ENCODE measurements at regions not wholly inside any gene's neighbourhood (a gene's known extent, or its start where the extent isn't known, plus 50 kb on each side); places are given as distances from the start of the nearest gene placed in this dataset.
"Not testable (repeated sequence)": the region's sequence is repeated elsewhere in the genome, so short reads cannot be mapped to it uniquely, and the experiment has no call there.

DNA sequence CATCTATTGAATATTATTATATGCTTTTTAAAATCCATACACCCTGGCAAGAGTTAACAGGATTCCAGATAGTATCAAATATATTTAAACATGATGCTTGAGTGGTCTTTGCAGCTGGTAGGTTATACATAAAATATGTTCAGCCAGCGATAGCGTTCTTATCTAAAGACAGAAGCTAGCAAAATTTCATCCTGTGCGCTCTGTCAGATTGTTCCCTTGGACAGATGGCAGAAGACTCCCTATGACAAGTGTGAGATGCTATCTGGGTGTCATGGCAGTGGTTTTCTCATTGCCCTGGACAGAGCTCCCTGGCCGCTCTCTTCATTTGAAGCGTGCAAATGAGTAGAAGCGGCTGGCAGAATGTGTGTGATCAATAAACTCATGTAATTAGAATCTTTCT, 175.2 kb upstream of the SOX14 start:
- DNase-seq: no peak
- POLR2A ChIA-PET: no interaction called here
- H3K4me3 Mint-ChIP-seq (ENCODE audit: unreplicated experiment): no peak overlapping the region
- Histone ChIP-seq H3K9me3 (no peaks in the 10 kb centered on the region), H3K36me3 (ENCODE audit: control insufficient read depth, insufficient read depth, low read length) (no peaks in the 10 kb centered on the region), H3K4me3 (ENCODE audit: low read depth, low read length) (no peak overlapping the region), H3K27me3 (replicated peaks; ENCODE audit: control insufficient read depth, insufficient read depth, low read length) (no peaks in the 10 kb centered on the region), H3K4me1 (no peaks in the 10 kb centered on the region)
- intact Hi-C loops (cut with micrococcal nuclease; ENCODE audit: unreplicated experiment): no loop called here
- no peaks in the 10 kb centered on the region for H3K9me3 Mint-ChIP-seq (ENCODE audit: unreplicated experiment)
- TF ChIP-seq, protein P1, sequence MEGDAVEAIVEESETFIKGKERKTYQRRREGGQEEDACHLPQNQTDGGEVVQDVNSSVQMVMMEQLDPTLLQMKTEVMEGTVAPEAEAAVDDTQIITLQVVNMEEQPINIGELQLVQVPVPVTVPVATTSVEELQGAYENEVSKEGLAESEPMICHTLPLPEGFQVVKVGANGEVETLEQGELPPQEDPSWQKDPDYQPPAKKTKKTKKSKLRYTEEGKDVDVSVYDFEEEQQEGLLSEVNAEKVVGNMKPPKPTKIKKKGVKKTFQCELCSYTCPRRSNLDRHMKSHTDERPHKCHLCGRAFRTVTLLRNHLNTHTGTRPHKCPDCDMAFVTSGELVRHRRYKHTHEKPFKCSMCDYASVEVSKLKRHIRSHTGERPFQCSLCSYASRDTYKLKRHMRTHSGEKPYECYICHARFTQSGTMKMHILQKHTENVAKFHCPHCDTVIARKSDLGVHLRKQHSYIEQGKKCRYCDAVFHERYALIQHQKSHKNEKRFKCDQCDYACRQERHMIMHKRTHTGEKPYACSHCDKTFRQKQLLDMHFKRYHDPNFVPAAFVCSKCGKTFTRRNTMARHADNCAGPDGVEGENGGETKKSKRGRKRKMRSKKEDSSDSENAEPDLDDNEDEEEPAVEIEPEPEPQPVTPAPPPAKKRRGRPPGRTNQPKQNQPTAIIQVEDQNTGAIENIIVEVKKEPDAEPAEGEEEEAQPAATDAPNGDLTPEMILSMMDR (IDR thresholded peaks at IDR 0.05; ENCODE audit: insufficient read depth in 1 of 2, low read depth in 1 of 2, low read length in 1 of 2, severe bottlenecking in 1 of 2, unreplicated experiment in 1 of 2): no peak
- peaks cover 3% of the 10 kb centered on the region for H3K27me3 Mint-ChIP-seq (ENCODE audit: insufficient read depth, unreplicated experiment)
- CTCF ChIA-PET: no interaction called here
- BruUV-seq (replicated peaks): no TSS peak
- no peak overlapping the region for H3K27ac Mint-ChIP-seq (ENCODE audit: unreplicated experiment)
- no peaks in the 10 kb centered on the region for H3K36me3 Mint-ChIP-seq (ENCODE audit: insufficient read depth, unreplicated experiment)
- no peaks in the 10 kb centered on the region for H3K4me1 Mint-ChIP-seq (ENCODE audit: low read depth, unreplicated experiment)

DNA sequence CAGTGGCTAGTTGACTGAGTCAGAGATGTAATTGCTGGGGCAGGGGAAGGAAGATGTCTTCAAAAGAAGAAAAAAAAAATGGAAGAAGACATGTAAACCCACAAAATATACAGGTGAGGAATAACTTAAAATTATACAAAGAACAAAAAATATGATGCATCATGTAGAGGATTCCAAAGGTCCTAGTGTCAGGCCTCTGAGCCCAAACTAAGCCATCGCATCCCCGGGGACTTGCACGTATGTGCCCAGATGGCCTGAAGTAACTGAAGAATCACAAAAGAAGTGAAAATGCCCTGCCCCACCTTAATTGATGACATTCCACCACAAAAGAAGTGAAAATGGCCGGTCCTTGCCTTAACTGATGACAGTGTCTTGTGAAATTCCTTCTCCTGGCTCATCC, 168.7 kb upstream of the SOX14 start:
- H3K4me1 ChIP-seq; H3K4me3 Mint-ChIP-seq (ENCODE audit: unreplicated experiment); BruUV-seq (replicated peaks); H3K4me3 ChIP-seq (ENCODE audit: low read depth, low read length); CTCF ChIA-PET; H3K27ac Mint-ChIP-seq (ENCODE audit: unreplicated experiment); H3K27me3 ChIP-seq (replicated peaks; ENCODE audit: control insufficient read depth, insufficient read depth, low read length); H3K36me3 Mint-ChIP-seq (ENCODE audit: insufficient read depth, unreplicated experiment); H3K9me3 Mint-ChIP-seq (ENCODE audit: unreplicated experiment); H3K4me1 Mint-ChIP-seq (ENCODE audit: low read depth, unreplicated experiment); DNase-seq; H3K9me3 ChIP-seq; intact Hi-C loops (cut with micrococcal nuclease; ENCODE audit: unreplicated experiment); POLR2A ChIA-PET; H3K36me3 ChIP-seq (ENCODE audit: control insufficient read depth, insufficient read depth, low read length): not testable (repeated sequence)
- peaks cover 37% of the 10 kb centered on the region for H3K27me3 Mint-ChIP-seq (ENCODE audit: insufficient read depth, unreplicated experiment)

DNA sequence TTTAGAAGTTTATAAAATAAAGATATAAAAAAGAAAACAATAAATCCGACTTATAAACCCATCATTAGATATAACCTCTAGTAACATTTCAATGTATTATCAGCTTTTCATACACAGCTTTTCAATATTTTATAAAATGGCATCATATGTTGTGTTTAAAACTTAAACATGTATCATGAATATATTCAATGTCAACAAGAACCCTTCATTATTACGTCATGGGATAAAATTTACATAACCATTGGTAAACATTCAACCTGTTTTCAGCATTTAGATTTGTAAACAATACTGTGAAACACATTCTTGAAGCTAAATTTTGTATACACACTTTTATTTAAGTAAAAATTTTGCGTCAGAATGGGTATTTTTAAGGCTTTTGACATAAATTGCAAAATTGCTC, 153.4 kb upstream of the SOX14 start:
- no peaks in the 10 kb centered on the region for H3K36me3 Mint-ChIP-seq (ENCODE audit: insufficient read depth, unreplicated experiment)
- H3K4me1 Mint-ChIP-seq (ENCODE audit: low read depth, unreplicated experiment): no peaks in the 10 kb centered on the region
- no peak for DNase-seq
- no TSS peak for BruUV-seq (replicated peaks)
- no peak overlapping the region for H3K4me3 Mint-ChIP-seq (ENCODE audit: unreplicated experiment)
- Histone ChIP-seq H3K9me3 (no peaks in the 10 kb centered on the region), H3K4me1 (no peaks in the 10 kb centered on the region), H3K27me3 (replicated peaks; ENCODE audit: control insufficient read depth, insufficient read depth, low read length) (no peaks in the 10 kb centered on the region), H3K36me3 (ENCODE audit: control insufficient read depth, insufficient read depth, low read length) (no peaks in the 10 kb centered on the region), H3K4me3 (ENCODE audit: low read depth, low read length) (no peak overlapping the region)
- ChIA-PET CTCF (no interaction called here), POLR2A (no interaction called here)
- no peaks in the 10 kb centered on the region for H3K9me3 Mint-ChIP-seq (ENCODE audit: unreplicated experiment)
- peaks cover 5% of the 10 kb centered on the region for H3K27me3 Mint-ChIP-seq (ENCODE audit: insufficient read depth, unreplicated experiment)
- no peak overlapping the region for H3K27ac Mint-ChIP-seq (ENCODE audit: unreplicated experiment)
- intact Hi-C loops (cut with micrococcal nuclease; ENCODE audit: unreplicated experiment): no loop called here
- TF ChIP-seq, protein P1 (IDR thresholded peaks at IDR 0.05; ENCODE audit: insufficient read depth in 1 of 2, low read depth in 1 of 2, low read length in 1 of 2, severe bottlenecking in 1 of 2, unreplicated experiment in 1 of 2): no peak

DNA sequence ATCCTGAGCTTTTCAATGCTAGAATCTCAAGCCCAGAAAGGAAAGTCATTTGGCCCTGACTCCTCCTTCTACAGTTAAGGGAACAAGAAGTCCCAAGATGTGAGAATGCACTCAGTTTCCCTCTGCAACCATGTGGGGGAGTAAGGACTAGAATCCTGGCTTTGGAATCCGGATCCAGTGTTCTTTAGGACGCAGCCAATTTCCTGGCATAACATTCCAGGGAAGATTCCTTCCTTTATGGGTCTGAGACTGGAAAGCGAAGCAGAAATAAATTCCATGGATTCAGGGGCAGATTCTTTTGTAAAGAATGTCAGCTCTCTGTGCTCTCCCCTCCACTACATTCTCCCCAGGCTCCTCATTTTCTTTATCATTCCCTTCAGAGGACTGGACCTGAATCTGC, 151.8 kb upstream of the SOX14 start:
- Mint-ChIP-seq H3K36me3 (ENCODE audit: insufficient read depth, unreplicated experiment) (no peaks in the 10 kb centered on the region), H3K4me1 (ENCODE audit: low read depth, unreplicated experiment) (no peaks in the 10 kb centered on the region), H3K4me3 (ENCODE audit: unreplicated experiment) (no peak overlapping the region), H3K27ac (ENCODE audit: unreplicated experiment) (no peak overlapping the region), H3K9me3 (ENCODE audit: unreplicated experiment) (no peaks in the 10 kb centered on the region), H3K27me3 (ENCODE audit: insufficient read depth, unreplicated experiment) (peaks cover 5% of the 10 kb centered on the region)
- Histone ChIP-seq H3K4me1 (no peaks in the 10 kb centered on the region), H3K36me3 (ENCODE audit: control insufficient read depth, insufficient read depth, low read length) (no peaks in the 10 kb centered on the region), H3K27me3 (replicated peaks; ENCODE audit: control insufficient read depth, insufficient read depth, low read length) (no peaks in the 10 kb centered on the region), H3K9me3 (no peaks in the 10 kb centered on the region), H3K4me3 (ENCODE audit: low read depth, low read length) (no peak overlapping the region)
- CTCF ChIA-PET: no interaction called here
- POLR2A ChIA-PET: no interaction called here
- no peak for DNase-seq
- no TSS peak for BruUV-seq (replicated peaks)
- intact Hi-C loops (cut with micrococcal nuclease; ENCODE audit: unreplicated experiment): no loop called here
- TF ChIP-seq, protein P1 (IDR thresholded peaks at IDR 0.05; ENCODE audit: insufficient read depth in 1 of 2, low read depth in 1 of 2, low read length in 1 of 2, severe bottlenecking in 1 of 2, unreplicated experiment in 1 of 2): no peak

Data from Caco-2 (cell line).